Epithelial cell of esophagus (primary cell): ENCODE measurements at regions not wholly inside any gene's neighbourhood (a gene's known extent, or its start where the extent isn't known, plus 50 kb on each side); places are given as distances from the start of the nearest gene placed in this dataset.
A peak's percentile ranks its signal among the peaks of the same experiment; 100 is the strongest.
"Not testable (repeated sequence)": the region's sequence is repeated elsewhere in the genome, so short reads cannot be mapped to it uniquely, and the experiment has no call there.

Experiments used
- DNase-seq: peaks from one replicate; pipeline ENCODE4 v3.0.0; 2010; ENCODE audit warnings: low read depth
- H3K4me3 ChIP-seq: 2 replicates; pipeline ENCODE4 v1.5.1; 2011; ENCODE audit warnings: mild to moderate bottlenecking, low read length, control low read depth
- TF ChIP-seq, protein P1 (sequence below): IDR thresholded peaks from 2 replicates; pipeline ENCODE4 v1.5.1; 2011; ENCODE audit warnings: low read depth, mild to moderate bottlenecking, low read length, control low read depth, inconsistent platforms; ENCODE audit not compliant: insufficient read depth; ENCODE audit errors: missing control alignments

DNA sequence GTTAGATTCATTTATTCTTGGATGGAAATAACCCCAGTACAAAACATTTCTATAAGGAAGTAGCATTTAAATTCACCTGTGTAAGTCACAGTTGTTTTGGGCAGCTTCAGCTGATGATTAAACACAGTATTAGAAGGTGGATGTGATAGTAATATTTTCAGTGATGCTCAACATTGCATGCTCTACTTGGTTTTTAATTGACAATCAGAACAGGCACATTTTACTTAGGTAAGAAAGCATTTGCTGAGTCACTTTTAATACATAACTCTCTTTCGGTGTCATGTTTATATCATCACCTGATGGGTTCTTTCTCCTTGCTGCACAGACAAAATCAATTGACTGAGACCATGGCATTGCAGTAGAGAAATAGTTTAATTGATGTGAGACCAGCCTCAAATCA lies 80.7 kb downstream of the CMAS start:
- DNase-seq = peak; percentile 46
- TF ChIP-seq, protein P1, sequence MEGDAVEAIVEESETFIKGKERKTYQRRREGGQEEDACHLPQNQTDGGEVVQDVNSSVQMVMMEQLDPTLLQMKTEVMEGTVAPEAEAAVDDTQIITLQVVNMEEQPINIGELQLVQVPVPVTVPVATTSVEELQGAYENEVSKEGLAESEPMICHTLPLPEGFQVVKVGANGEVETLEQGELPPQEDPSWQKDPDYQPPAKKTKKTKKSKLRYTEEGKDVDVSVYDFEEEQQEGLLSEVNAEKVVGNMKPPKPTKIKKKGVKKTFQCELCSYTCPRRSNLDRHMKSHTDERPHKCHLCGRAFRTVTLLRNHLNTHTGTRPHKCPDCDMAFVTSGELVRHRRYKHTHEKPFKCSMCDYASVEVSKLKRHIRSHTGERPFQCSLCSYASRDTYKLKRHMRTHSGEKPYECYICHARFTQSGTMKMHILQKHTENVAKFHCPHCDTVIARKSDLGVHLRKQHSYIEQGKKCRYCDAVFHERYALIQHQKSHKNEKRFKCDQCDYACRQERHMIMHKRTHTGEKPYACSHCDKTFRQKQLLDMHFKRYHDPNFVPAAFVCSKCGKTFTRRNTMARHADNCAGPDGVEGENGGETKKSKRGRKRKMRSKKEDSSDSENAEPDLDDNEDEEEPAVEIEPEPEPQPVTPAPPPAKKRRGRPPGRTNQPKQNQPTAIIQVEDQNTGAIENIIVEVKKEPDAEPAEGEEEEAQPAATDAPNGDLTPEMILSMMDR = no peak

GRCh38 chr12:22130671-22131070 lies 84.7 kb downstream of the CMAS start:
- TF ChIP-seq, protein P1 = no peak
- H3K4me3 ChIP-seq = no peak overlapping the region
- DNase-seq = peak; percentile 99

More for the DNA sequence above, 80.7 kb downstream of the CMAS start:
- H3K4me3 ChIP-seq = no peak overlapping the region

DNA sequence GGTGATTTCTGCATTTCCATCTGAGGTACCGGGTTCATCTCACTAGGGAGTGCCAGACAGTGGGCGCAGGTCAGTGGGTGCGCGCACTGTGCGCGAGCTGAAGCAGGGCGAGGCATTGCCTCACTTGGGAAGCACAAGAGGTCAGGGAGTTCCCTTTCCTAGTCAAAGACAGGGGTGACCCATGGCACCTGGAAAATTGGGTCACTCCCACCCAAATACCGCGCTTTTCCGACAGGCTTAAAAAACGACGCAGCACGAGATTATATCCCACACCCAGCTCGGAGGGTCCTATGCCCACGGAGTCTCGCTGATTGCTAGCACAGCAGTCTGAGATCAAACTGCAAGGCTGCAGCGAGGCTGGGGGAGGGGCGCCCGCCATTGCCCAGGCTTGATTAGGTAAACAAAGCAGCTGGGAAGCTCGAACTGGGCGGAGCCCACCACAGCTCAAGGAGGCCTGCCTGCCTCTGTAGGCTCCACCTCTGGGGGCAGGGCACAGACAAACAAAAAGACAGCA lies 90.6 kb downstream of the CMAS start:
- not testable (repeated sequence) for H3K4me3 ChIP-seq, DNase-seq
